K562 (cell line): ENCODE measurements at regions not wholly inside any gene's neighbourhood (a gene's known extent, or its start where the extent isn't known, plus 50 kb on each side); places are given as distances from the start of the nearest gene placed in this dataset.
A peak's percentile ranks its signal among the peaks of the same experiment; 100 is the strongest.

Experiments
- CTBP1 ChIP-seq: fragments of 450-650 bp; IDR thresholded peaks from 2 replicates; pipeline ENCODE4 v1.6.1; 2016; ENCODE audit warnings: borderline replicate concordance
- ESRRA ChIP-seq: fragments of 450-650 bp; IDR thresholded peaks from 2 replicates; pipeline ENCODE4 v1.6.1; 2014; ENCODE audit warnings: low read depth, mild to moderate bottlenecking, moderate library complexity, borderline replicate concordance
- FOSL1 ChIP-seq: fragments of 200-800 bp; sonication (Bioruptor generic); conservative IDR thresholded peaks from 2 replicates; pipeline ENCODE4 v1.6.1; 2016; ENCODE audit warnings: missing genetic modification characterization, missing compliant biosample characterization
- HIVEP1 ChIP-seq: fragments of 250-450 bp; sonication (Bioruptor Pico); IDR thresholded peaks from 2 replicates; pipeline ENCODE4 v1.4.0; 2020; ENCODE audit warnings: mild to moderate bottlenecking
- JUN ChIP-seq, 2 experiments: sonication (generic) in 1 of 2; formaldehyde crosslinking in 1 of 2; IDR thresholded peaks; 2 replicates each; pipeline versions ENCODE4 v1.6.1 to v1.8.0; 2012 to 2022; ENCODE audit warnings: borderline replicate concordance in 2 of 2, mild to moderate bottlenecking in 2 of 2, improper control_type of control experiment in 1 of 2, low read depth in 1 of 2, low read length in 1 of 2, missing genetic modification reagents in 1 of 2
- MAZ ChIP-seq, 2 experiments: fragments of 450-650 bp in 1 of 2; sonication (generic) in 1 of 2; formaldehyde crosslinking; IDR thresholded peaks in 1 of 2; conservative IDR thresholded peaks in 1 of 2; 2 replicates each; pipeline versions ENCODE4 v1.4.0 to v1.5.0; 2020; ENCODE audit warnings: mild to moderate bottlenecking in 1 of 2, missing genetic modification reagents in 1 of 2
- POLR2AphosphoS5 ChIP-seq: IDR thresholded peaks from 2 replicates; pipeline ENCODE4 v1.6.1; 2011; ENCODE audit warnings: mild to moderate bottlenecking, low read depth, low read length, moderate library complexity; ENCODE audit not compliant: control insufficient read depth, insufficient read depth
- SOX6 ChIP-seq: fragments of 450-650 bp; IDR thresholded peaks from 2 replicates; pipeline ENCODE4 v1.6.1; 2014; ENCODE audit warnings: mild to moderate bottlenecking
- TEAD1 ChIP-seq, 2 experiments: fragments of 450-650 bp in 1 of 2; sonication (generic) in 1 of 2; formaldehyde crosslinking; IDR thresholded peaks; 2 replicates each; pipeline versions ENCODE4 v1.4.0 to v1.8.0; 2020 to 2022; ENCODE audit warnings: mild to moderate bottlenecking in 2 of 2, missing genetic modification reagents in 1 of 2
- ZBTB17 ChIP-seq: fragments of 450-650 bp; formaldehyde crosslinking; IDR thresholded peaks from 2 replicates; pipeline ENCODE4 v1.4.0; 2020; ENCODE audit warnings: mild to moderate bottlenecking
- ZSCAN29 ChIP-seq: fragments of 450-650 bp; IDR thresholded peaks from 2 replicates; pipeline ENCODE4 v1.6.1; 2017
- TF ChIP-seq, protein P1 (sequence below): sonication (generic); formaldehyde crosslinking; IDR thresholded peaks from 2 replicates; pipeline ENCODE4 v1.8.0; 2023; ENCODE audit warnings: mild to moderate bottlenecking, missing genetic modification reagents
- TF ChIP-seq, protein P2 (sequence below): sonication (generic); formaldehyde crosslinking; IDR thresholded peaks from 2 replicates; pipeline ENCODE4 v1.8.0; 2022; ENCODE audit warnings: mild to moderate bottlenecking, missing genetic modification reagents
- TF ChIP-seq, protein P3 (sequence below): sonication (generic); formaldehyde crosslinking; IDR thresholded peaks from 2 replicates; pipeline ENCODE4 v1.8.1; 2023; ENCODE audit warnings: mild to moderate bottlenecking, missing genetic modification reagents
- TF ChIP-seq, protein P4 (sequence below): fragments of 450-650 bp; IDR thresholded peaks from 2 replicates; pipeline ENCODE4 v1.6.1; 2016; ENCODE audit warnings: low read depth, mild to moderate bottlenecking, moderate library complexity

DNA sequence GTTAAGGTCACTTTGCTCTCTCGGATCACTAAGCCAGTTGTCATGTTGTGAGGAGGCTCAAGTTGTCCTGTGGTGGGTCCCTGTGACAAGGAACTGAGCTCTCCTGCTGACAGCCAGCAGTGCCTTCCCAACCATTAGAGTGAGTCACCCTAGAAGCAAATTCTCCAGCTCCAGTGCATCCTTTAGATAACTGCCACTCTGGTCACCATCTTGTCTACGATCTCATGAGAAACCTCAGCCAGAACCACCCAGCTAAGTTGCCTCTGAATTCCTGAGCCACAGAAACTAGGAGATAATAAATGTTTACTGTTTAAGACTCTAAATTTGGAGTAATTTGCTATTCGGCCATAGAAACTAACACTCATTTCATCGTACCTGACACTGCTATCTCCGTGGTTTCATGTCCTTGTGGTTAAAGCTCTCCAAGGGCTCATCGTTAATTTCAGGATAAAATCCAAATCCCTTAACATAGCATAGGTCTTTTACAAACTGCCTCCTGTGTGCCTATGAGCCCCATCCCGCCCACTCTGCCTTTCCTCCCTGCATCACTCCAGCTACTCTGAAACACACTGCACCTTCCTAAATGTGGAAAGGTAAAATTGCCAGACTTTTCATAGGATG lies 56.5 kb upstream of the WIPF3 start (continued):
- TF ChIP-seq, protein P1, sequence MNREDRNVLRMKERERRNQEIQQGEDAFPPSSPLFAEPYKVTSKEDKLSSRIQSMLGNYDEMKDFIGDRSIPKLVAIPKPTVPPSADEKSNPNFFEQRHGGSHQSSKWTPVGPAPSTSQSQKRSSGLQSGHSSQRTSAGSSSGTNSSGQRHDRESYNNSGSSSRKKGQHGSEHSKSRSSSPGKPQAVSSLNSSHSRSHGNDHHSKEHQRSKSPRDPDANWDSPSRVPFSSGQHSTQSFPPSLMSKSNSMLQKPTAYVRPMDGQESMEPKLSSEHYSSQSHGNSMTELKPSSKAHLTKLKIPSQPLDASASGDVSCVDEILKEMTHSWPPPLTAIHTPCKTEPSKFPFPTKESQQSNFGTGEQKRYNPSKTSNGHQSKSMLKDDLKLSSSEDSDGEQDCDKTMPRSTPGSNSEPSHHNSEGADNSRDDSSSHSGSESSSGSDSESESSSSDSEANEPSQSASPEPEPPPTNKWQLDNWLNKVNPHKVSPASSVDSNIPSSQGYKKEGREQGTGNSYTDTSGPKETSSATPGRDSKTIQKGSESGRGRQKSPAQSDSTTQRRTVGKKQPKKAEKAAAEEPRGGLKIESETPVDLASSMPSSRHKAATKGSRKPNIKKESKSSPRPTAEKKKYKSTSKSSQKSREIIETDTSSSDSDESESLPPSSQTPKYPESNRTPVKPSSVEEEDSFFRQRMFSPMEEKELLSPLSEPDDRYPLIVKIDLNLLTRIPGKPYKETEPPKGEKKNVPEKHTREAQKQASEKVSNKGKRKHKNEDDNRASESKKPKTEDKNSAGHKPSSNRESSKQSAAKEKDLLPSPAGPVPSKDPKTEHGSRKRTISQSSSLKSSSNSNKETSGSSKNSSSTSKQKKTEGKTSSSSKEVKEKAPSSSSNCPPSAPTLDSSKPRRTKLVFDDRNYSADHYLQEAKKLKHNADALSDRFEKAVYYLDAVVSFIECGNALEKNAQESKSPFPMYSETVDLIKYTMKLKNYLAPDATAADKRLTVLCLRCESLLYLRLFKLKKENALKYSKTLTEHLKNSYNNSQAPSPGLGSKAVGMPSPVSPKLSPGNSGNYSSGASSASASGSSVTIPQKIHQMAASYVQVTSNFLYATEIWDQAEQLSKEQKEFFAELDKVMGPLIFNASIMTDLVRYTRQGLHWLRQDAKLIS = no peak
- TF ChIP-seq POLR2AphosphoS5 = 0 out of 2 replicates have a peak, but pooled peaks have one; percentile 34
- 0 out of 2 replicates have a peak, but pooled peaks have one; percentile 61 for TF ChIP-seq SOX6
- peak; percentile 66 to 98; a peak in 3 of 4 replicates for TF ChIP-seq TEAD1 (CRISPR knock-in tag; IDR thresholded peaks at IDR 0.05)
- TF ChIP-seq HIVEP1 (CRISPR knock-in tag) = no peak
- TF ChIP-seq, protein P2, sequence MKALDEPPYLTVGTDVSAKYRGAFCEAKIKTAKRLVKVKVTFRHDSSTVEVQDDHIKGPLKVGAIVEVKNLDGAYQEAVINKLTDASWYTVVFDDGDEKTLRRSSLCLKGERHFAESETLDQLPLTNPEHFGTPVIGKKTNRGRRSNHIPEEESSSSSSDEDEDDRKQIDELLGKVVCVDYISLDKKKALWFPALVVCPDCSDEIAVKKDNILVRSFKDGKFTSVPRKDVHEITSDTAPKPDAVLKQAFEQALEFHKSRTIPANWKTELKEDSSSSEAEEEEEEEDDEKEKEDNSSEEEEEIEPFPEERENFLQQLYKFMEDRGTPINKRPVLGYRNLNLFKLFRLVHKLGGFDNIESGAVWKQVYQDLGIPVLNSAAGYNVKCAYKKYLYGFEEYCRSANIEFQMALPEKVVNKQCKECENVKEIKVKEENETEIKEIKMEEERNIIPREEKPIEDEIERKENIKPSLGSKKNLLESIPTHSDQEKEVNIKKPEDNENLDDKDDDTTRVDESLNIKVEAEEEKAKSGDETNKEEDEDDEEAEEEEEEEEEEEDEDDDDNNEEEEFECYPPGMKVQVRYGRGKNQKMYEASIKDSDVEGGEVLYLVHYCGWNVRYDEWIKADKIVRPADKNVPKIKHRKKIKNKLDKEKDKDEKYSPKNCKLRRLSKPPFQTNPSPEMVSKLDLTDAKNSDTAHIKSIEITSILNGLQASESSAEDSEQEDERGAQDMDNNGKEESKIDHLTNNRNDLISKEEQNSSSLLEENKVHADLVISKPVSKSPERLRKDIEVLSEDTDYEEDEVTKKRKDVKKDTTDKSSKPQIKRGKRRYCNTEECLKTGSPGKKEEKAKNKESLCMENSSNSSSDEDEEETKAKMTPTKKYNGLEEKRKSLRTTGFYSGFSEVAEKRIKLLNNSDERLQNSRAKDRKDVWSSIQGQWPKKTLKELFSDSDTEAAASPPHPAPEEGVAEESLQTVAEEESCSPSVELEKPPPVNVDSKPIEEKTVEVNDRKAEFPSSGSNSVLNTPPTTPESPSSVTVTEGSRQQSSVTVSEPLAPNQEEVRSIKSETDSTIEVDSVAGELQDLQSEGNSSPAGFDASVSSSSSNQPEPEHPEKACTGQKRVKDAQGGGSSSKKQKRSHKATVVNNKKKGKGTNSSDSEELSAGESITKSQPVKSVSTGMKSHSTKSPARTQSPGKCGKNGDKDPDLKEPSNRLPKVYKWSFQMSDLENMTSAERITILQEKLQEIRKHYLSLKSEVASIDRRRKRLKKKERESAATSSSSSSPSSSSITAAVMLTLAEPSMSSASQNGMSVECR = no peak
- peak; percentile 97 for TF ChIP-seq FOSL1 (tag)
- TF ChIP-seq ZBTB17 (CRISPR knock-in tag) = no peak
- TF ChIP-seq ZSCAN29 = no peak
- TF ChIP-seq MAZ (CRISPR knock-in tag; conservative IDR thresholded peaks at IDR 0.05 in 1 of 2, IDR thresholded peaks at IDR 0.05 in 1 of 2) = no peak
- TF ChIP-seq ESRRA = peak; percentile 88; the same call in 1 of the 2 replicates
- TF ChIP-seq, protein P3, sequence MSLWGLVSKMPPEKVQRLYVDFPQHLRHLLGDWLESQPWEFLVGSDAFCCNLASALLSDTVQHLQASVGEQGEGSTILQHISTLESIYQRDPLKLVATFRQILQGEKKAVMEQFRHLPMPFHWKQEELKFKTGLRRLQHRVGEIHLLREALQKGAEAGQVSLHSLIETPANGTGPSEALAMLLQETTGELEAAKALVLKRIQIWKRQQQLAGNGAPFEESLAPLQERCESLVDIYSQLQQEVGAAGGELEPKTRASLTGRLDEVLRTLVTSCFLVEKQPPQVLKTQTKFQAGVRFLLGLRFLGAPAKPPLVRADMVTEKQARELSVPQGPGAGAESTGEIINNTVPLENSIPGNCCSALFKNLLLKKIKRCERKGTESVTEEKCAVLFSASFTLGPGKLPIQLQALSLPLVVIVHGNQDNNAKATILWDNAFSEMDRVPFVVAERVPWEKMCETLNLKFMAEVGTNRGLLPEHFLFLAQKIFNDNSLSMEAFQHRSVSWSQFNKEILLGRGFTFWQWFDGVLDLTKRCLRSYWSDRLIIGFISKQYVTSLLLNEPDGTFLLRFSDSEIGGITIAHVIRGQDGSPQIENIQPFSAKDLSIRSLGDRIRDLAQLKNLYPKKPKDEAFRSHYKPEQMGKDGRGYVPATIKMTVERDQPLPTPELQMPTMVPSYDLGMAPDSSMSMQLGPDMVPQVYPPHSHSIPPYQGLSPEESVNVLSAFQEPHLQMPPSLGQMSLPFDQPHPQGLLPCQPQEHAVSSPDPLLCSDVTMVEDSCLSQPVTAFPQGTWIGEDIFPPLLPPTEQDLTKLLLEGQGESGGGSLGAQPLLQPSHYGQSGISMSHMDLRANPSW (CRISPR knock-in tag) = 0 out of 2 replicates have a peak, but pooled peaks have one; percentile 45
- peak; percentile 62; the same call in 1 of the 2 replicates for TF ChIP-seq JUN (IDR thresholded peaks at IDR 0.05; ENCODE audit: borderline replicate concordance, low read depth, low read length)
- TF ChIP-seq JUN (CRISPR knock-in tag; IDR thresholded peaks at IDR 0.05; ENCODE audit: borderline replicate concordance) = no peak
- TF ChIP-seq, protein P4, sequence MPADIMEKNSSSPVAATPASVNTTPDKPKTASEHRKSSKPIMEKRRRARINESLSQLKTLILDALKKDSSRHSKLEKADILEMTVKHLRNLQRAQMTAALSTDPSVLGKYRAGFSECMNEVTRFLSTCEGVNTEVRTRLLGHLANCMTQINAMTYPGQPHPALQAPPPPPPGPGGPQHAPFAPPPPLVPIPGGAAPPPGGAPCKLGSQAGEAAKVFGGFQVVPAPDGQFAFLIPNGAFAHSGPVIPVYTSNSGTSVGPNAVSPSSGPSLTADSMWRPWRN = no peak
- TF ChIP-seq CTBP1 = peak; percentile 92
